SU-DHL-6 (cell line): ENCODE measurements at regions not wholly inside any gene's neighbourhood (a gene's known extent, or its start where the extent isn't known, plus 50 kb on each side); places are given as distances from the start of the nearest gene placed in this dataset.

ENCODE experiments used
- H2AFZ ChIP-seq: fragments of 200-600 bp; sonication (generic); 2 replicates; pipeline ENCODE4 v1.6.1; 2014; ENCODE audit warnings: low read depth, mild to moderate bottlenecking, moderate library complexity, mixed read lengths, antibody characterized with exemption, low read length; ENCODE audit not compliant: severe bottlenecking
- H3F3A ChIP-seq: fragments of 200-600 bp; shearing (Covaris generic); 2 replicates; pipeline ENCODE4 v1.6.0; 2016; ENCODE audit warnings: antibody characterized with exemption, mild to moderate bottlenecking; ENCODE audit not compliant: insufficient read depth
- H3K27ac ChIP-seq: fragments of 200-600 bp; sonication (generic); 2 replicates; pipeline ENCODE4 v1.5.1; 2016; ENCODE audit warnings: low read depth, mild to moderate bottlenecking, low read length, moderate library complexity, mixed read lengths
- H3K27me3 ChIP-seq: fragments of 200-600 bp; sonication (generic), shearing (Covaris generic); 2 replicates; pipeline ENCODE4 v1.6.0; 2014; ENCODE audit warnings: mild to moderate bottlenecking, low read length
- H3K36me3 ChIP-seq: fragments of 200-600 bp; sonication (generic); 2 replicates; pipeline ENCODE4 v1.6.1; 2014; ENCODE audit warnings: mild to moderate bottlenecking, low read length, mixed read lengths
- H3K4me2 ChIP-seq: fragments of 300-600, 200-600 bp; shearing (Covaris generic), sonication (generic); 2 replicates; pipeline ENCODE4 v1.6.0; 2014; ENCODE audit warnings: low read length, low read depth, mild to moderate bottlenecking; ENCODE audit not compliant: poor library complexity, severe bottlenecking
- H3K4me3 ChIP-seq: fragments of 200-600 bp; sonication (generic); 2 replicates; pipeline ENCODE4 v1.5.1; 2014; ENCODE audit warnings: antibody characterized with exemption, low read length, mild to moderate bottlenecking, mixed read lengths; ENCODE audit not compliant: insufficient read depth, poor library complexity, severe bottlenecking
- H3K79me2 ChIP-seq: fragments of 200-600 bp; sonication (generic); 2 replicates; pipeline ENCODE4 v1.6.1; 2014; ENCODE audit warnings: mild to moderate bottlenecking, low read length, moderate library complexity; ENCODE audit not compliant: insufficient read depth
- H3K9ac ChIP-seq: fragments of 200-600 bp; sonication (generic); 2 replicates; pipeline ENCODE4 v1.7.0; 2014; ENCODE audit warnings: mild to moderate bottlenecking, low read length
- H3K9me2 ChIP-seq: fragments of 200-600 bp; sonication (generic); replicated peaks from 2 replicates; pipeline ENCODE4 v1.6.1; 2014; ENCODE audit warnings: low read length; ENCODE audit not compliant: insufficient read depth
- H3K9me3 ChIP-seq: fragments of 200-600 bp; sonication (generic); 2 replicates; pipeline ENCODE4 v1.6.1; 2014; ENCODE audit warnings: low read length, mixed read lengths; ENCODE audit not compliant: insufficient read depth
- H4K20me1 ChIP-seq: fragments of 200-600 bp; sonication (generic); 2 replicates; pipeline ENCODE4 v1.6.1; 2014; ENCODE audit warnings: low read depth, mild to moderate bottlenecking, antibody characterized with exemption, low read length, moderate library complexity, mixed read lengths
- CTCF ChIP-seq: fragments of 200-600 bp; sonication (generic); IDR thresholded peaks from one replicate; pipeline ENCODE4 v1.5.1; 2017; ENCODE audit warnings: antibody characterized with exemption, mild to moderate bottlenecking, low read length, moderate library complexity; ENCODE audit not compliant: insufficient read depth, poor library complexity, severe bottlenecking
- EZH2phosphoT487 ChIP-seq: fragments of 200-600 bp; sonication (generic), shearing (Covaris generic); conservative IDR thresholded peaks from 2 replicates; pipeline ENCODE4 v1.6.1; 2018; ENCODE audit warnings: mild to moderate bottlenecking, antibody characterized with exemption, low read length, moderate library complexity, mixed read lengths

GRCh38 chr5:68771732-68772131 is 322.1 kb upstream of the SLC30A5 start:
- Histone ChIP-seq H3K36me3 (no peaks in the 10 kb centered on the region), H3K79me2 (no peaks in the 10 kb centered on the region), H3K9me3 (no peaks in the 10 kb centered on the region), H2AFZ (no peak overlapping the region), H3K9ac (no peak overlapping the region), H3K4me2 (no peak overlapping the region), H3K27ac (no peak overlapping the region), H3K27me3 (no peaks in the 10 kb centered on the region), H3F3A (no peaks in the 10 kb centered on the region), H3K9me2 (no peaks in the 10 kb centered on the region), H3K4me3 (no peak overlapping the region), H4K20me1 (no peaks in the 10 kb centered on the region)
- no peak for TF ChIP-seq CTCF
- no peak for TF ChIP-seq EZH2phosphoT487

GRCh38 chr5:68776381-68776780 is 317.4 kb upstream of the SLC30A5 start:
- no peaks in the 10 kb centered on the region for H3K9me3 ChIP-seq
- TF ChIP-seq CTCF = no peak
- TF ChIP-seq EZH2phosphoT487 = no peak
- no peak overlapping the region for H2AFZ ChIP-seq
- H3K79me2 ChIP-seq = no peaks in the 10 kb centered on the region
- H4K20me1 ChIP-seq = no peaks in the 10 kb centered on the region
- no peak overlapping the region for H3K9ac ChIP-seq
- H3F3A ChIP-seq = no peaks in the 10 kb centered on the region
- H3K27me3 ChIP-seq = no peaks in the 10 kb centered on the region
- no peak overlapping the region for H3K4me2 ChIP-seq
- no peaks in the 10 kb centered on the region for H3K36me3 ChIP-seq
- no peaks in the 10 kb centered on the region for H3K9me2 ChIP-seq
- H3K4me3 ChIP-seq = no peak overlapping the region
- no peak overlapping the region for H3K27ac ChIP-seq

GRCh38 chr5:68777135-68777534 is 316.7 kb upstream of the SLC30A5 start:
- Histone ChIP-seq H4K20me1 (no peaks in the 10 kb centered on the region), H3K9me2 (no peaks in the 10 kb centered on the region), H3K27me3 (no peaks in the 10 kb centered on the region), H3K27ac (no peak overlapping the region), H3K36me3 (no peaks in the 10 kb centered on the region), H3K4me3 (no peak overlapping the region), H3K4me2 (no peak overlapping the region), H3K79me2 (no peaks in the 10 kb centered on the region), H3K9me3 (no peaks in the 10 kb centered on the region), H3K9ac (no peak overlapping the region), H3F3A (no peaks in the 10 kb centered on the region), H2AFZ (no peak overlapping the region)
- TF ChIP-seq EZH2phosphoT487 (no peak), CTCF (no peak)
